ENCODE measurements at regions not wholly inside any gene's neighbourhood (a gene's known extent, or its start where the extent isn't known, plus 50 kb on each side); places are given as distances from the start of the nearest gene placed in this dataset.

- no peak for DNase-seq
Observed at GRCh38 chr7:16978358-16979244, 96.8 kb upstream of the AGR3 start.

DNA sequence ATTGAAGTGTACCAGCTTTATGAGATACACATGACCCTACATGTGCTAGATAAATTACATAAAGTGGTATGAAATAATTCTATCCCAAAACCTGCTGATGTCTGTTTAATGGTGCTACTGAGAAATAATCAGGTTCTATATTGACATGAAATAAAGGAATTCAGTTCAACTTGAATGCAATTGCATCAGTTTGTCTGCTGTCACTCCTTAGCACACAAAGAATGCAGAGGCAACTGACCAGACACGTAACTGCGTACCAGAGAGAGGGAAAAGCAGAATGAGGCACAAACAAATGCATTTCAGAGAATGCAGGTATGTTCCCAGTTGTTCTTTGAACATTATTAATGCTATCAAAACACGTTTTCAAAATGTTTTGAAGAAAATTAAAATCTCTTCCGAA lies 98.8 kb upstream of the AGR3 start:
- no peak for DNase-seq

GRCh38 chr7:16982640-16983350 lies 101.0 kb upstream of the AGR3 start:
- peak; percentile 48 for DNase-seq

GRCh38 chr7:16984375-16984774 lies 102.6 kb upstream of the AGR3 start:
- no peak for DNase-seq

- DNase-seq: no peak
Observed at GRCh38 chr7:16985621-16986020, 103.8 kb upstream of the AGR3 start.

DNA sequence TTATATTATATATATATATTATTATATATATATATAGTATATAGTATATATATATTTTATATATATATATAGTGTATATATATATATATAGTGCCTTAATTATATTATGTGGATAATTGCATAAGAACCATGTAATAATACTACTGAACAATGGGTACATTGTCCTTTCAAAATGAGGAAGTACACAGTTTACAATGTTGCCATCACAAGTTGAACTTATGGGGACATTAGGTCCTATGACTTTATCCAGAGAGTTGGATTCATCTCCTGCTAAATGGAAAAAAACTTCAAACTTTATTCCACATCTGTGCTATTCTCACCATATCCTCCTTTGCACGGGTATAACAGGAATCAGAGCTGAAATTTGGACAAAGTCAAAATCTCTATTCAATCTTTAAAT lies 105.0 kb upstream of the AGR3 start:
- DNase-seq: no peak

GRCh38 chr7:16989811-16990413 lies 108.1 kb upstream of the AGR3 start:
- DNase-seq: no peak

- DNase-seq: no peak
Observed at GRCh38 chr7:16991551-16991950, 109.8 kb upstream of the AGR3 start.

- no peak for DNase-seq
Observed at GRCh38 chr7:16993543-16993942, 111.8 kb upstream of the AGR3 start.

DNA sequence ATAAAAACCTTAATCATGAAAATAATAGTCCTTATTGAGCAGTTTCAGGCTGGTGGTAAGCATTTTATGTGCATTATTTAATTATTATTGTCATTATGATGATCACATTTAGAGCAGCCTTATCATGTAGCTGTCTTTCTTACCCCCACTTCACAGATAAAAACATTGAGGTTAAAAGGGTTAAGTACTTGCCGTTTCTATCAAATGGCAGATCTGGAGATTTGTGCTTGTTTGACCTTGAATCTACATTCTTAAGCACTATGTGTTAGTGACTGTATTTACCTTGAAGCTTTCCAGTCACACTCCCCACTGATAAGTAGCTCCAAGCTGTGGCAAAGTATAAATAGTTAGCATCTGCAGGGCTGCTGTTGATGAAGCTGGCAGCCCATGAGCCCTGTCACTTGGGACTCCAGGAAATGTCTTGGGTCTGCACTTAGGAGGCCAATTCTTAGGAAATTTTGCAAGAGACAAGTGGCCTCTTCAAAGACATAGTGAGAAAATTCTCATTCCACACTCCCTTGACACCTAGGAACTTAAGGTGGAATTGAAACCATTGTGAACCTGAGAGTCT lies 116.8 kb upstream of the AGR3 start:
- DNase-seq: no peak

- DNase-seq: no peak
Observed at GRCh38 chr7:16999541-17000267, 117.9 kb upstream of the AGR3 start.

DNA sequence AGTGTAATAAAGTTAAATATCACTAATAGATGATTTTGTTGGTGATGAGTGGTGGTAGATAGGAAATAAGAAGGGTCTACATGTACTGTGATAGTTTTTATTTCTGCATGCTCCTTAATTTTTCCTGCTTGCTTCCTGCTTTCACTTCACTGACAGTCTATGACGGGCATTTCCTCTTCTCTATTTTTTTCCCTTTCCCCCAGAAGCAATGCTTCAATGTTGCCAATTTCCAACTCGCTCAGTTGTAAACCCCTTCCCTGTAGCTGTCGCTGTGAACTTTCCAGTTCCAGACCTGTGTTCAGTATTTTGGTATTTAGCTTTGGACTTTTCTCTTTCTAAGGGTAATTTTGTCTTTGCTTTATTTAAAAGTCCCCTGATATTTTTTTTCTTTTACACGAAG lies 123.5 kb upstream of the AGR3 start:
- DNase-seq: no peak

DNA sequence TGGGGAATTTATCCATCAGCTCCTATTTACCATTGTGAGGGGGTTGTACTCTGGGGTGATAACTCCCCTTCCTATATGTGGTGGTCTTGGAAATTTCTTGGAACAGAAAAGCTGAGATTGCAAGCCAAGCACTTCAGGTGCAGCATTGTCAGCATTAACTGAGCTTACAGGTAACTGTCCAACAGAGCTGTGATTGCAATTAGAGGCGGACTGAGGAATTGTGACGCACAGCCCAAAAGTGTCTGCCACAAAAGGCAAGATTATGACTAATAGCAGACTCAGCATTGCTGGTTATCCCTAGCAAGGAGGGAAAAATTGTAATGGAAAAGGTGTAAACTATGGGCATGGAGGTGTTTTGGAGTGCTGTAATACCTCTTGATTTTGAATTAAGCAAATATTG lies 126.1 kb upstream of the AGR3 start:
- no peak for DNase-seq

GRCh38 chr7:17009007-17009719 lies 127.4 kb upstream of the AGR3 start:
- peak; percentile 47 for DNase-seq

DNA sequence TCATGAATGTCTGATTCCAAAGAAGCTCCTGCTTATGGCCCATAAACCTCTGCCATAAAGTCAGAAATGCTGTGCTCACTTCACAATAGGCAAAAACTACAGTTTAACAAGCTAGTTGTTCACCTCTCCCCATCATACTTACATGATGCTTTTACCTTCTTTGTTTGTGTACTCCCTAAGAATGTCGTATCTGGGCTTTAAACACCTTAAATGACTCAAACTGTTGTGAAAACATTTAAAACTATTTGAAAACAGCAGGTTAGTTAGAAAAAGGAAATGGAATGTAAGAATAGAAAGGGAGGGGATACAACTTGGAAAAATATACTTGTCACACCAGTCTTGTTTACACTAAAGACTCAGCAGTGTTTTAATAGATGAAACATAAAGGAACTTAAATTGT lies 128.2 kb upstream of the AGR3 start:
- DNase-seq: no peak

GRCh38 chr7:17010637-17011300 lies 129.0 kb upstream of the AGR3 start:
- peak; percentile 8 for DNase-seq

DNA sequence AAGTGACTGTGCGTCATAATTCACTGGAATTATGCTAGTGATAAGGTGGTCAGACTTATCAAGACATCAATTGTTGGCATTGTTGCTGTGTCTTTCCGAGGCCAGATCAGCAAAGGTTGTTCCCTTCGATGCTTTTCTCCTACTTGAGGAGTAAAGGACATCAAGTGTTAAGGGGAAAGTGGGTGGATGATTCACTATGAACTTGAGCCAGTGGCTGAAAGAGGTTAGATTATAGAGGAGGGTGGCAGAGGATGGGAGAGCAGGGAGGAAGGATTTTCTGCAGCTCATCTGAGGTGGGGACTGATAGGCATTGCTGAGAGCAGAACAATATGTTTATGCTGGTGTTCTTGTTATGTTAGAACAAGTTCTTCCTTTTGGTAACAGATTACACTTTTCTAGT lies 131.4 kb upstream of the AGR3 start:
- no peak for DNase-seq

GRCh38 chr7:17014686-17015085 lies 132.9 kb upstream of the AGR3 start:
- DNase-seq: no peak

- DNase-seq: no peak
Observed at GRCh38 chr7:17015598-17016031, 133.8 kb upstream of the AGR3 start.

DNA sequence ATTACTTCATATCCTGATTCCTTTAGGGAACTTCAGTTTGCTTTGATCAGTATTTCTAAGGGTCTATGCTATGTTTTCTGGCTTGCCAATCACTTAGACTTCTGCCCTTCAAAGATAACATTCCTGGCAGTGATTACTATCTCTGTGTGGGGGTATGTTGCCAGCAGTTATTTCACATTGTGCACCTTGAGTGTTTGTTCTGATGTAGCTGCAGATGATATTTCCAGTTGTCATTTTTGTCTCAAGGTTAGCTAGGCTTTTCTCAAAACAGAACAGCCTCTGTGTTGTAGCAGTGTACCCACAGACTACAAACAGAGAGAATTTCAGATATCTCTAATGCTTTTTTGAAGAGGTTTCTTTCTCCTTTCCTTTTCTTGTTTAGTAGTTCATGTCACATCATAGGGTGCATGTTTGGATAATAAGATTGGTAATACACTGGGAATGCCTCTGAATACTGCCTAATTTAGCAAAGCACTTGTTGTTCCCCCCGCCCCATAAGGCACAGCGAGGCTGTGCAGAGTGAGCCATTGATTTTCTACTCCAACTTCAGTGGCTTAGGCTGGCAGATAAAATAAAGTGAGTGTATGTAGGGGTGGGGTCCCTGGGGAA lies 134.7 kb upstream of the AGR3 start:
- DNase-seq: no peak

- no peak for DNase-seq
Observed at GRCh38 chr7:17019106-17019505, 137.3 kb upstream of the AGR3 start.
